Colonic mucosa (tissue), 4 donors: ENCODE measurements at regions not wholly inside any gene's neighbourhood (a gene's known extent, or its start where the extent isn't known, plus 50 kb on each side); places are given as distances from the start of the nearest gene placed in this dataset.

Experiments
- DNase-seq: peaks from one replicate; pipeline ENCODE4 v3.0.0-alpha.2; 2020
- H3K27ac ChIP-seq: fragments of 200-600 bp; one replicate; pipeline ENCODE4 v1.8.0; 2021
- H3K27me3 ChIP-seq: fragments of 200-600 bp; one replicate; pipeline ENCODE4 v1.8.0; 2021
- H3K36me3 ChIP-seq: fragments of 200-600 bp; one replicate; pipeline ENCODE4 v1.8.0; 2021
- H3K4me1 ChIP-seq: fragments of 200-600 bp; one replicate; pipeline ENCODE4 v1.8.0; 2021; ENCODE audit warnings: mild to moderate bottlenecking
- H3K4me3 ChIP-seq: fragments of 200-600 bp; one replicate; pipeline ENCODE4 v1.8.0; 2021
- H3K9ac ChIP-seq, 2 donors: one replicate each; pipeline ENCODE4 v1.7.0; 2013; ENCODE audit warnings: control low read depth in 2 of 2, low read depth in 2 of 2, low read length in 2 of 2
- H3K9me3 ChIP-seq: fragments of 200-600 bp; one replicate; pipeline ENCODE4 v1.8.0; 2021
- CTCF ChIP-seq: fragments of 200-600 bp; IDR thresholded peaks from one replicate; pipeline ENCODE4 v1.8.0; 2022; ENCODE audit warnings: antibody characterized with exemption, mild to moderate bottlenecking
- intact Hi-C: fragments of 100-400 bp; cut with DNase I; formaldehyde crosslinking; loops from one replicate; pipeline ENCODE4 v1.14.1; 2022
- donor health status: healthy.
- donor health status: DM: no; HTN: no; CAD: no.
- donor health status: DM: no; HTN: no; CAD: no.

- no peaks in the 10 kb centered on the region for H3K36me3 ChIP-seq
- DNase-seq: no peak
These were observed 164.3 kb upstream of the FAM3C start for GRCh38 chr7:121560267-121560990.

GRCh38 chr7:121558288-121558687, 162.2 kb upstream of the FAM3C start:
- intact Hi-C loops: no loop called here
- Histone ChIP-seq H3K4me3 (no peak overlapping the region), H3K27me3 (no peaks in the 10 kb centered on the region), H3K9ac (no peak overlapping the region), H3K27ac (no peak overlapping the region), H3K9me3 (no peaks in the 10 kb centered on the region), H3K4me1 (no peaks in the 10 kb centered on the region), H3K36me3 (no peaks in the 10 kb centered on the region)
- no peak for TF ChIP-seq CTCF
- DNase-seq: no peak

More at GRCh38 chr7:121560267-121560990, 164.3 kb upstream of the FAM3C start:
- no peaks in the 10 kb centered on the region for H3K9me3 ChIP-seq
- no peak for TF ChIP-seq CTCF
- intact Hi-C loops: no loop called here
- H3K27me3 ChIP-seq: no peaks in the 10 kb centered on the region
- no peak overlapping the region for H3K9ac ChIP-seq
- no peaks in the 10 kb centered on the region for H3K4me1 ChIP-seq
- H3K27ac ChIP-seq: no peak overlapping the region
- H3K4me3 ChIP-seq: no peak overlapping the region

GRCh38 chr7:121557034-121557892, 161.2 kb upstream of the FAM3C start:
- DNase-seq: peak; percentile 39
- no peaks in the 10 kb centered on the region for H3K9me3 ChIP-seq
- H3K27me3 ChIP-seq: no peaks in the 10 kb centered on the region

GRCh38 chr7:121555558-121555957, 159.4 kb upstream of the FAM3C start:
- DNase-seq: no peak
- H3K27me3 ChIP-seq: no peaks in the 10 kb centered on the region
- no peak for TF ChIP-seq CTCF
- no peaks in the 10 kb centered on the region for H3K36me3 ChIP-seq
- intact Hi-C loops: no loop called here
- H3K4me3 ChIP-seq: no peak overlapping the region
- H3K27ac ChIP-seq: no peak overlapping the region
- H3K9ac ChIP-seq: no peak overlapping the region
- H3K4me1 ChIP-seq: no peaks in the 10 kb centered on the region
- H3K9me3 ChIP-seq: no peaks in the 10 kb centered on the region

More at GRCh38 chr7:121557034-121557892, 161.2 kb upstream of the FAM3C start:
- Histone ChIP-seq H3K36me3 (no peaks in the 10 kb centered on the region), H3K4me3 (no peak overlapping the region), H3K27ac (peak overlapping the region; percentile 73), H3K4me1 (no peaks in the 10 kb centered on the region), H3K9ac (no peak overlapping the region)
- no peak for TF ChIP-seq CTCF
- intact Hi-C loops: no loop called here

- H3K4me1 ChIP-seq: no peaks in the 10 kb centered on the region
- no peaks in the 10 kb centered on the region for H3K9me3 ChIP-seq
- H3K36me3 ChIP-seq: no peaks in the 10 kb centered on the region
- no peak overlapping the region for H3K9ac ChIP-seq
- no peak overlapping the region for H3K27ac ChIP-seq
- TF ChIP-seq CTCF: peak; percentile 76
- intact Hi-C loops: loop anchor here (2.0 to 10.0 kb wide), 2 partner anchors 181 to 447 kb away; no protein-coding TSS in a partner anchor
- H3K4me3 ChIP-seq: no peak overlapping the region
- DNase-seq: no peak
- no peaks in the 10 kb centered on the region for H3K27me3 ChIP-seq
These were observed 151.5 kb upstream of the FAM3C start for GRCh38 chr7:121547544-121548092.
